ENCODE measurements at regions not wholly inside any gene's neighbourhood (a gene's known extent, or its start where the extent isn't known, plus 50 kb on each side); places are given as distances from the start of the nearest gene placed in this dataset.
"Not testable (repeated sequence)": the region's sequence is repeated elsewhere in the genome, so short reads cannot be mapped to it uniquely, and the experiment has no call there.

DNA sequence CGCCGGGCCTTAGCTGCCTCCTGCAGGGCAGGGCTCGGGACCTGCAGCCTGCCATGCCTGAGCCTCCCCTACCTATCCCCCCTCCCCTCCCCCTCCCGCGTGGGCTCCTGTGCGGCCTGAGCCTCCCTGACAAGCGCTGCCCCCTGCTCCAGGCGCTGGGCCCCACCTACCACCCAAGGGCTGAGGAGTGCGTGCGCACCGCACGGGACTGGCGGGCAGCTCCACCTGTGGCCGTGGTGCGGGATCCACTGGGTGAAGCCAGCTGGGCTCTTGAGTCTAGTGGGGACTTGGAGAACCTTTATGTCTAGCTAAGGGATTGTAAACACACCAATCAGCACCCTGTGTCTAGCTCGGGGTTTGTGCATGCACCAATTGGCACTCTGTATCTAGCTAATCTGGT, 554.6 kb upstream of the ACTRT1 start:
- TF ChIP-seq CTCF, POLR2A, POLR2AphosphoS5 (IDR thresholded peaks at IDR 0.05): not testable (repeated sequence)
